ENCODE measurements at regions not wholly inside any gene's neighbourhood (a gene's known extent, or its start where the extent isn't known, plus 50 kb on each side); places are given as distances from the start of the nearest gene placed in this dataset.

DNA sequence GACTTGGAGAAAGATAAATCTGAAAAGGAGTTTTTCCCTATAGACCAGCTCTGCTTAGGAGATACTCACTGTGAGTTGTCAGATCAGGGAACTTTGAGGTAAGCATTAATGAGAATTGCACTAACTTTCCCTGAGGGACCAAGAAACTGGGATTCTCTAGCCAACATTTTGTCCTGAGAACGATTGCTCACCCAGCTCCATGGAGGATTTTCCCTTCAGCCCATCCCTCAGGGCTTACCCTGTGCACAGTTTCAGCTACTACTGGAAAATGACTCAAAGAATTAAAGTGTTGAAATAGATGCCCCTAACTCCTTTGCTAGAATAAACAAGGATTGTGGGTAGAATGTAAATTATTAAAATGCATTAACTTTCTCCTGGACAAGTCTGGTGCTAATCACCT, 237.2 kb upstream of the IL12B start:
- TF ChIP-seq, protein P1, sequence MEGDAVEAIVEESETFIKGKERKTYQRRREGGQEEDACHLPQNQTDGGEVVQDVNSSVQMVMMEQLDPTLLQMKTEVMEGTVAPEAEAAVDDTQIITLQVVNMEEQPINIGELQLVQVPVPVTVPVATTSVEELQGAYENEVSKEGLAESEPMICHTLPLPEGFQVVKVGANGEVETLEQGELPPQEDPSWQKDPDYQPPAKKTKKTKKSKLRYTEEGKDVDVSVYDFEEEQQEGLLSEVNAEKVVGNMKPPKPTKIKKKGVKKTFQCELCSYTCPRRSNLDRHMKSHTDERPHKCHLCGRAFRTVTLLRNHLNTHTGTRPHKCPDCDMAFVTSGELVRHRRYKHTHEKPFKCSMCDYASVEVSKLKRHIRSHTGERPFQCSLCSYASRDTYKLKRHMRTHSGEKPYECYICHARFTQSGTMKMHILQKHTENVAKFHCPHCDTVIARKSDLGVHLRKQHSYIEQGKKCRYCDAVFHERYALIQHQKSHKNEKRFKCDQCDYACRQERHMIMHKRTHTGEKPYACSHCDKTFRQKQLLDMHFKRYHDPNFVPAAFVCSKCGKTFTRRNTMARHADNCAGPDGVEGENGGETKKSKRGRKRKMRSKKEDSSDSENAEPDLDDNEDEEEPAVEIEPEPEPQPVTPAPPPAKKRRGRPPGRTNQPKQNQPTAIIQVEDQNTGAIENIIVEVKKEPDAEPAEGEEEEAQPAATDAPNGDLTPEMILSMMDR (IDR thresholded peaks at IDR 0.05; ENCODE audit: low read depth, low read length, missing input control) = no peak
- TF ChIP-seq, protein P2, sequence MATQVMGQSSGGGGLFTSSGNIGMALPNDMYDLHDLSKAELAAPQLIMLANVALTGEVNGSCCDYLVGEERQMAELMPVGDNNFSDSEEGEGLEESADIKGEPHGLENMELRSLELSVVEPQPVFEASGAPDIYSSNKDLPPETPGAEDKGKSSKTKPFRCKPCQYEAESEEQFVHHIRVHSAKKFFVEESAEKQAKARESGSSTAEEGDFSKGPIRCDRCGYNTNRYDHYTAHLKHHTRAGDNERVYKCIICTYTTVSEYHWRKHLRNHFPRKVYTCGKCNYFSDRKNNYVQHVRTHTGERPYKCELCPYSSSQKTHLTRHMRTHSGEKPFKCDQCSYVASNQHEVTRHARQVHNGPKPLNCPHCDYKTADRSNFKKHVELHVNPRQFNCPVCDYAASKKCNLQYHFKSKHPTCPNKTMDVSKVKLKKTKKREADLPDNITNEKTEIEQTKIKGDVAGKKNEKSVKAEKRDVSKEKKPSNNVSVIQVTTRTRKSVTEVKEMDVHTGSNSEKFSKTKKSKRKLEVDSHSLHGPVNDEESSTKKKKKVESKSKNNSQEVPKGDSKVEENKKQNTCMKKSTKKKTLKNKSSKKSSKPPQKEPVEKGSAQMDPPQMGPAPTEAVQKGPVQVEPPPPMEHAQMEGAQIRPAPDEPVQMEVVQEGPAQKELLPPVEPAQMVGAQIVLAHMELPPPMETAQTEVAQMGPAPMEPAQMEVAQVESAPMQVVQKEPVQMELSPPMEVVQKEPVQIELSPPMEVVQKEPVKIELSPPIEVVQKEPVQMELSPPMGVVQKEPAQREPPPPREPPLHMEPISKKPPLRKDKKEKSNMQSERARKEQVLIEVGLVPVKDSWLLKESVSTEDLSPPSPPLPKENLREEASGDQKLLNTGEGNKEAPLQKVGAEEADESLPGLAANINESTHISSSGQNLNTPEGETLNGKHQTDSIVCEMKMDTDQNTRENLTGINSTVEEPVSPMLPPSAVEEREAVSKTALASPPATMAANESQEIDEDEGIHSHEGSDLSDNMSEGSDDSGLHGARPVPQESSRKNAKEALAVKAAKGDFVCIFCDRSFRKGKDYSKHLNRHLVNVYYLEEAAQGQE (IDR thresholded peaks at IDR 0.05) = no peak
- TF ChIP-seq GABPA (IDR thresholded peaks at IDR 0.05 in 1 of 2, conservative IDR thresholded peaks at IDR 0.05 in 1 of 2) = no peak
